ENCODE measurements at regions not wholly inside any gene's neighbourhood (a gene's known extent, or its start where the extent isn't known, plus 50 kb on each side); places are given as distances from the start of the nearest gene placed in this dataset.

- no peak for TF ChIP-seq POLR2A (IDR thresholded peaks at IDR 0.05; ENCODE audit: low read length)
- no peak for TF ChIP-seq GATA1 (IDR thresholded peaks at IDR 0.05; ENCODE audit: low read depth, low read length)
These were observed 166.8 kb upstream of the MAGI2 start for GRCh38 chr7:79620291-79620690.
